OCI-LY1 (cell line): ENCODE measurements at regions not wholly inside any gene's neighbourhood (a gene's known extent, or its start where the extent isn't known, plus 50 kb on each side); places are given as distances from the start of the nearest gene placed in this dataset.

Source experiments
- CTCF ChIP-seq: fragments of 200-600 bp; sonication (generic), shearing (Covaris generic); IDR thresholded peaks from 2 replicates; pipeline ENCODE4 v1.5.1; 2017; ENCODE audit warnings: mild to moderate bottlenecking, antibody characterized with exemption, low read length, moderate library complexity, mixed read lengths
- EZH2 ChIP-seq: fragments of 200-600 bp; sonication (generic), shearing (Covaris generic); IDR thresholded peaks from 2 replicates; pipeline ENCODE4 v1.8.0; 2017; ENCODE audit warnings: borderline replicate concordance, mixed run types, mild to moderate bottlenecking, antibody characterized with exemption, low read length, moderate library complexity, mixed read lengths

- TF ChIP-seq CTCF (no peak), EZH2 (no peak)
These were observed 203.4 kb upstream of the POU3F3 start for GRCh38 chr2:104650405-104650996.
